ENCODE measurements at regions not wholly inside any gene's neighbourhood (a gene's known extent, or its start where the extent isn't known, plus 50 kb on each side); places are given as distances from the start of the nearest gene placed in this dataset.

GRCh38 chr7:116122972-116123595 is 87.3 kb upstream of the TES start:
- TF ChIP-seq, protein P1, sequence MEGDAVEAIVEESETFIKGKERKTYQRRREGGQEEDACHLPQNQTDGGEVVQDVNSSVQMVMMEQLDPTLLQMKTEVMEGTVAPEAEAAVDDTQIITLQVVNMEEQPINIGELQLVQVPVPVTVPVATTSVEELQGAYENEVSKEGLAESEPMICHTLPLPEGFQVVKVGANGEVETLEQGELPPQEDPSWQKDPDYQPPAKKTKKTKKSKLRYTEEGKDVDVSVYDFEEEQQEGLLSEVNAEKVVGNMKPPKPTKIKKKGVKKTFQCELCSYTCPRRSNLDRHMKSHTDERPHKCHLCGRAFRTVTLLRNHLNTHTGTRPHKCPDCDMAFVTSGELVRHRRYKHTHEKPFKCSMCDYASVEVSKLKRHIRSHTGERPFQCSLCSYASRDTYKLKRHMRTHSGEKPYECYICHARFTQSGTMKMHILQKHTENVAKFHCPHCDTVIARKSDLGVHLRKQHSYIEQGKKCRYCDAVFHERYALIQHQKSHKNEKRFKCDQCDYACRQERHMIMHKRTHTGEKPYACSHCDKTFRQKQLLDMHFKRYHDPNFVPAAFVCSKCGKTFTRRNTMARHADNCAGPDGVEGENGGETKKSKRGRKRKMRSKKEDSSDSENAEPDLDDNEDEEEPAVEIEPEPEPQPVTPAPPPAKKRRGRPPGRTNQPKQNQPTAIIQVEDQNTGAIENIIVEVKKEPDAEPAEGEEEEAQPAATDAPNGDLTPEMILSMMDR (IDR thresholded peaks at IDR 0.05; ENCODE audit: low read depth, low read length, missing control alignments) = peak; percentile 64
- H3K4me3 ChIP-seq (ENCODE audit: low read depth, low read length) = no peak overlapping the region
- DNase-seq (ENCODE audit: low read depth) = no peak

DNA sequence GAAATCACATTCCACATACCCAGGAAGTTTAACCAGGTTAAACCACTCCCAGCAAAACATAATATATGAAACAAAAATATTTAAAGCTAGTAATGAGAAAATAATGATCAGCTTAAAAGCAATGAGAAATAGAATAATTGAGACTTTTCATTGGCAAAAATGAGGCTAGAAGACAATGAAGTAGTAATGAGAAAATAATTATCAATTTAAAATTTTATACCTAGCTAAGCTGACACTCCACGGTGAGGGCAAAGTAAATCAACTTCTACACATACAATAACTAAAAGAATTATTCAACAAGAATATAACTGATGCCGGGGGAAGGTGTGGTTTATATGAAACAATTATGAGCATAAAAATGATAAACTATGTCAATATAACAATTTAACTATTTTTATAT is 82.2 kb upstream of the TES start:
- no peak overlapping the region for H3K4me3 ChIP-seq (ENCODE audit: low read depth, low read length)
- DNase-seq (ENCODE audit: low read depth) = no peak
- TF ChIP-seq, protein P1 (IDR thresholded peaks at IDR 0.05; ENCODE audit: low read depth, low read length, missing control alignments) = no peak

DNA sequence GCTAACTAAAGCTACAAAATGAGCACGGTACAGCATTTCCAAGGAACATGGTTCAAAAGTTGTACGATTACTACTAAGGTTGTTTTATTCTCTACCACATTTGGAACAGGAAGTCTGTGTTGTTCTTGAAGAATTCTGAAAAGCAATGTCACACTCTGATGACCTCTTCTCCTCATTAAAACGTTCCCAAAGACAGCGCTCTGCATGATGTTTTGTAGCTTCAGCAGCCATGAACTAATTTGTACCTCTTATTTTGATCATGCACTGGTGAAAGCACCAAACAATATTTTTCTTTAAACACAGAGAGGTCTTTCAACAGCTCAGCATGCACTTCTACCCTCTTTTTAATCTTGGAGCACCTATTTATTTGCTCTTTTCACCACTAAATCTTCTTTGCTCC is 75.0 kb upstream of the TES start:
- TF ChIP-seq, protein P1 (IDR thresholded peaks at IDR 0.05; ENCODE audit: low read depth, low read length, missing control alignments) = no peak
- DNase-seq (ENCODE audit: low read depth) = no peak
- H3K4me3 ChIP-seq (ENCODE audit: low read depth, low read length) = no peak overlapping the region

GRCh38 chr7:116138202-116138801 is 72.0 kb upstream of the TES start:
- TF ChIP-seq, protein P1 (IDR thresholded peaks at IDR 0.05; ENCODE audit: low read depth, low read length, missing control alignments) = peak; percentile 66
- DNase-seq (ENCODE audit: low read depth) = peak; percentile 43
- no peak overlapping the region for H3K4me3 ChIP-seq (ENCODE audit: low read depth, low read length)

DNA sequence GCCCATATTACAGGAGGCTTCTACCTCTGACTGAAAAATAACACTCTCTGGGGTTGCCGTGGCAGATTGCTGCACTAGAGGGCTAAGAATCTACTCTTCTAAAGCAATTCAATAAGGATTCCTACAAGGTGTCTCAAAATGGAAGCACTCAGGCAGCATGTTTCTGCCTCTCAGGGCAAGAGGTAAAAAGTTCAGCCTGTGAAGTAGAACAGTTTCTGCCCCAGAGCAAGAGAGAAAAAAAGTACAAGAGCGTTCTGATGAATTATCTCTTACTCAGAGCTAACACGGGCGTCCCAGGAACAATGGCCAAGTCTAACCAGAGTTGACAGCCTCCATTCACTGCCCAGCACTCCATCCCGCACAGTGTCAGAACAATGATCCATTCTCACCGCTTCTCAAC is 71.3 kb upstream of the TES start:
- DNase-seq (ENCODE audit: low read depth) = no peak
- H3K4me3 ChIP-seq (ENCODE audit: low read depth, low read length) = no peak overlapping the region
- TF ChIP-seq, protein P1 (IDR thresholded peaks at IDR 0.05; ENCODE audit: low read depth, low read length, missing control alignments) = no peak

DNA sequence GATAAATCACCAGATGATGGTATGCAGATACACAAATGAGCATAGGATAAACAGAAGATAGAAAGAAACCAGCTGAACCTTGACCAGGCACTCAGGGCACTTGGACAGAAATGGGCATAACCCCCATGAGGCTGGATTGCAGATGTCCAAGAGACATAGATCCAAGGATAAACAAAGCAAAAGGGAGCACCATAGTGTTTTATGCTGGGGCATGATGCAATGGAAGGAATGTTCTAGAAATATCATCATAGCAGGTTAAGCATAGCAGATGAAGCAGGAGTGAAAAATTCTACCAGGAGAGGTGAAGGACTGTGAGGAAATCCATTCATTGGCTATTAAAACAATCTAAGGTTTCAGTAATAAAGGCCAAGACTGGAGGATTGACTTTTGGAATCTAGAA is 70.5 kb upstream of the TES start:
- no peak overlapping the region for H3K4me3 ChIP-seq (ENCODE audit: low read depth, low read length)
- TF ChIP-seq, protein P1 (IDR thresholded peaks at IDR 0.05; ENCODE audit: low read depth, low read length, missing control alignments) = no peak
- no peak for DNase-seq (ENCODE audit: low read depth)

DNA sequence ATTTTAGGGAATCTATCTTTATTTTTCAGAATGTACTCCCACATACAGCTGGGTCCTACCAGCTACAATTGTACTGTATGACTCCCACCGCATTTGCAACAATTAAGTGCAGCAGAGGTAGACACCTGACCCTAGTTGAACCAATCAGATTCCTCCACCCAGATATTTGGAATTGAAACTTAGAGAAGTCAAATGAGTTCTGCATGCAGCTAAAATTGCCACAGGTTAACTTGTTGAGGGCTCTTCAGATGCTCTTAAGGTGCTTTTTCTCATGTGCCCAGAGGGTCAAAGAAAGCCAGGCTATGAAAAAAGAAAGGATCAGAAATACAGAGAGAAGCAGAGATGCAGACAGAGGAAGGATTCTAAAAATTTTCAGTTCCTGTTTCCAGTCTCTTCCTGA is 68.0 kb upstream of the TES start:
- no peak overlapping the region for H3K4me3 ChIP-seq (ENCODE audit: low read depth, low read length)
- TF ChIP-seq, protein P1 (IDR thresholded peaks at IDR 0.05; ENCODE audit: low read depth, low read length, missing control alignments) = no peak
- no peak for DNase-seq (ENCODE audit: low read depth)
